Progenitor cell of endocrine pancreas (in vitro differentiated cells): ENCODE measurements at regions not wholly inside any gene's neighbourhood (a gene's known extent, or its start where the extent isn't known, plus 50 kb on each side); places are given as distances from the start of the nearest gene placed in this dataset.

Source experiments
- DNase-seq: peaks from one replicate; pipeline ENCODE4 v3.0.0; 2021; ENCODE audit warnings: low spot score; ENCODE audit not compliant: unreplicated experiment
- H3K27ac Mint-ChIP-seq: 2 replicates; pipeline ENCODE4 v1.8.0; 2021; ENCODE audit warnings: mild to moderate bottlenecking, moderate library complexity, mixed read lengths
- H3K27me3 Mint-ChIP-seq: 2 replicates; pipeline ENCODE4 v1.8.0; 2021; ENCODE audit warnings: mixed read lengths
- H3K36me3 Mint-ChIP-seq: 2 replicates; pipeline ENCODE4 v1.8.0; 2022; ENCODE audit warnings: mixed read lengths; ENCODE audit not compliant: insufficient read depth
- H3K4me1 Mint-ChIP-seq: 2 replicates; pipeline ENCODE4 v1.8.0; 2021; ENCODE audit warnings: low read depth, mixed read lengths
- H3K4me3 Mint-ChIP-seq: 2 replicates; pipeline ENCODE4 v1.8.0; 2021; ENCODE audit warnings: low read depth, mild to moderate bottlenecking, moderate library complexity, mixed read lengths
- H3K9me3 Mint-ChIP-seq: 2 replicates; pipeline ENCODE4 v1.8.0; 2021; ENCODE audit warnings: low read depth, mixed read lengths
- TF ChIP-seq, protein P1 (sequence below): fragments of 200-600 bp; sonication (generic); IDR thresholded peaks from one replicate; pipeline ENCODE4 v1.5.0; 2021; ENCODE audit warnings: antibody characterized with exemption, mild to moderate bottlenecking; ENCODE audit not compliant: unreplicated experiment

DNA sequence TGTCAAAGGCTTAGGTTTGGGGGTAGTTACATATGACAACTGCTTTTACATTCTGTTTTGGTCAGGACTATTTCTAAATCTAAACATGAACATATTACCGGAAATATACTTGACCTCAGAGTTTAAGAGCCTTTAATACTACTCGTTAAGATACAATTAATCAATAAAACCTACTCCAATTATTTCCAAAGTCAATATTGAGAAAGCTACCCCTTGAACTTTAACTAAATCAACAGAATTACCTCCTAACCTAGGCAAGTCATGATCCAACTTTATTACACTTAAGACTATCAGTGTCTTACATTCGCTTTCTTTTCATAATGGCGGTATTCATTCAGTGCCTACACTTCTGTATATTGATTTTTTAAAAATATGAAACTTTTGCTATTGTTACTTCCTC, 107.7 kb downstream of the RAP2B start:
- Mint-ChIP-seq H3K4me3 (no peak overlapping the region), H3K4me1 (peaks cover 2% of the 10 kb centered on the region), H3K36me3 (peaks cover 2% of the 10 kb centered on the region), H3K9me3 (peaks cover 6% of the 10 kb centered on the region), H3K27me3 (peaks cover 3% of the 10 kb centered on the region), H3K27ac (no peak overlapping the region)
- TF ChIP-seq, protein P1, sequence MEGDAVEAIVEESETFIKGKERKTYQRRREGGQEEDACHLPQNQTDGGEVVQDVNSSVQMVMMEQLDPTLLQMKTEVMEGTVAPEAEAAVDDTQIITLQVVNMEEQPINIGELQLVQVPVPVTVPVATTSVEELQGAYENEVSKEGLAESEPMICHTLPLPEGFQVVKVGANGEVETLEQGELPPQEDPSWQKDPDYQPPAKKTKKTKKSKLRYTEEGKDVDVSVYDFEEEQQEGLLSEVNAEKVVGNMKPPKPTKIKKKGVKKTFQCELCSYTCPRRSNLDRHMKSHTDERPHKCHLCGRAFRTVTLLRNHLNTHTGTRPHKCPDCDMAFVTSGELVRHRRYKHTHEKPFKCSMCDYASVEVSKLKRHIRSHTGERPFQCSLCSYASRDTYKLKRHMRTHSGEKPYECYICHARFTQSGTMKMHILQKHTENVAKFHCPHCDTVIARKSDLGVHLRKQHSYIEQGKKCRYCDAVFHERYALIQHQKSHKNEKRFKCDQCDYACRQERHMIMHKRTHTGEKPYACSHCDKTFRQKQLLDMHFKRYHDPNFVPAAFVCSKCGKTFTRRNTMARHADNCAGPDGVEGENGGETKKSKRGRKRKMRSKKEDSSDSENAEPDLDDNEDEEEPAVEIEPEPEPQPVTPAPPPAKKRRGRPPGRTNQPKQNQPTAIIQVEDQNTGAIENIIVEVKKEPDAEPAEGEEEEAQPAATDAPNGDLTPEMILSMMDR, result no peak
- no peak for DNase-seq

DNA sequence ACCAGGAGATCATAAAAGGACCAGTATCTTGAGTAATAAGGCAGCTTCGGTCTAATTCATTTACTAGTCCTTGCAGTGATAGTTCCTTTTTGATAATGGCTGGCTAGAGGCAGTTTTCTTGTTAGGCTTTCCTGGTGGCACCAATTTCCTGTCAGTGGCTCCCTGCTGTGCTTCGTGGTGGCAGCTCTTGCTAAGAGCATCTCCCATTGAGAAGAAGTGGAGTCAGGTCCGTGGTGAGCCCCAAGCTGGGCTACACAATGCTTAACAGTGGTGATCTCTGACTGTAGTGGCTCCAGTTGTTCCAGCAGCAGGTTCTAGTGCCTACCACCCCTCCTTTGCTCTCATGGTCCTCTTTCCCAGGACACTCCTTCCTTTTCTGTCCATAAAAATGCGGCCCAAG, 111.2 kb downstream of the RAP2B start:
- H3K9me3 Mint-ChIP-seq, result no peaks in the 10 kb centered on the region
- no peak for DNase-seq
- H3K27ac Mint-ChIP-seq, result no peak overlapping the region
- no peak overlapping the region for H3K4me3 Mint-ChIP-seq
- peaks cover 3% of the 10 kb centered on the region for H3K27me3 Mint-ChIP-seq
- TF ChIP-seq, protein P1, result no peak
- H3K4me1 Mint-ChIP-seq, result peaks cover 2% of the 10 kb centered on the region
- no peaks in the 10 kb centered on the region for H3K36me3 Mint-ChIP-seq

DNA sequence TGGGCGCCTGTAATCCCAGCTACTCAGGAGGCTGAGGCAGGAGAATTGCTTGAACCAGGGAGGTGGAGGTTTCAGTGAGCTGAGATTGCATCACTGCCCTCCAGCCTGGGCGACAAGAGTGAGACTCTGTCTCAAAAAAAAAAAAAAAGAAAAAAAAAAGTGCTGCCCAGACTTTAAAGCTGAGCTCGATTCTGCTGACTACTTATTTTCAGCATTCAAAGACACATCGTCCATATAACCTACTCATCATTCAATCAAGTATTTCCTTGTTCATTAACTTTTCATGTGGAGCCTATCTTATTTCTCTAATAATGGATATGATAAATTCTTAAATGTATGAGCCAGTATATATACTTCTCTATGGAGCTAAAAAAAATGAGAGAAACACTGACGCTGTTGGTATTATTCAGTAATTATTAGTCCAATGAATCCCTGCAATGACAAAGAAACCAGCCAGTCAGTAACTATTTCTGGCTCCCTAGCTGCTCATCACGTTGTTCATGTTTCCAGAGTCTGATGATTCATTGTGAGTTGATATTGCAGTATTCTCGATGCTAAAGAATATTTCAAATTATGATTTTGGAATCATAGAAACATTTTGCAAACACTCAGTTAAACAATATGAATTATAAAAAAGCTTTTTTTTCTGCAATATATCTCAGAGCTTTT, 111.9 kb downstream of the RAP2B start:
- no peak for DNase-seq
- Mint-ChIP-seq H3K27me3 (peaks cover 3% of the 10 kb centered on the region), H3K36me3 (no peaks in the 10 kb centered on the region), H3K27ac (no peak overlapping the region), H3K4me1 (peaks cover 2% of the 10 kb centered on the region), H3K4me3 (no peak overlapping the region), H3K9me3 (no peaks in the 10 kb centered on the region)
- TF ChIP-seq, protein P1, result no peak

DNA sequence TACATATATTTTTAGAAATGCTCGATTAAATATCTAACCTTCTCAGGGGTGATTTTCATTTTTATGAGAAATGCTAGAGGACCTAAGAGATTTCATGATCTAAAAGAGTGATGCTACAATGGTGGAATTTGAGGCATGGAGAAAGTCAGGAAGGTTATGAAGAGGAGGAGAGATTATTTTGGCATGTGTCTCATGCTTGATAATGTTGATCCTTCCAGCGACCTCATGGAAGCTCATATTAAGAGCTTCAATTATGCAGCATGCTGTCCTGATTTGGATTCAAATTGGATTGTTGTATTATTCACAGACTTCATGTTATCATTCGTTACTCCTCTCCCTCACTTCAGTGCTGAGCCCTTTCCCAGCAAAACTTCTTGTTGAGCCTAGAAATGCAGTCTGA, 112.5 kb downstream of the RAP2B start:
- Mint-ChIP-seq H3K27me3 (peaks cover 3% of the 10 kb centered on the region), H3K27ac (no peak overlapping the region), H3K4me1 (peaks cover 2% of the 10 kb centered on the region), H3K4me3 (no peak overlapping the region), H3K9me3 (no peaks in the 10 kb centered on the region), H3K36me3 (no peaks in the 10 kb centered on the region)
- DNase-seq, result no peak
- TF ChIP-seq, protein P1, result no peak

DNA sequence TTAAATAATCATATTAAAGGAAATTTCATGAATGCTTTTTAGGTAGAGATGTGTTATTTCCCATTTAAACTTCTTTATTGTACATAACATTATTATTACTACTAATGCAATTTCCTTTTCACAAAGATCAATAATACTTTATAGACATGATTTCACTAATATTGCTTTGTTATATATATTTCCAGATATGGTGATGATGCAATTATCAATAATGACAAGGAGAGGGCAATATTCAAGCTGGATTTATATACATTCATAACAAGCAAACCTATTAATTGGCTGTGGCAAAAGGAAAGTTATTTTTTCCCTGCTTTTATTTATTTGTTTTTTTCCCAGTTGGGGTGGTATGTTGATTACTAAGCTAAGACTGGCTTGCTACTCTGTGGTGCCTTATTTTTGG, 113.5 kb downstream of the RAP2B start:
- no peaks in the 10 kb centered on the region for H3K36me3 Mint-ChIP-seq
- no peak for DNase-seq
- H3K27me3 Mint-ChIP-seq, result peaks cover 3% of the 10 kb centered on the region
- H3K4me3 Mint-ChIP-seq, result no peak overlapping the region
- H3K27ac Mint-ChIP-seq, result no peak overlapping the region
- no peaks in the 10 kb centered on the region for H3K9me3 Mint-ChIP-seq
- TF ChIP-seq, protein P1, result no peak
- H3K4me1 Mint-ChIP-seq, result no peaks in the 10 kb centered on the region
